Liver (tissue), 8 donors: ENCODE measurements at regions not wholly inside any gene's neighbourhood (a gene's known extent, or its start where the extent isn't known, plus 50 kb on each side); places are given as distances from the start of the nearest gene placed in this dataset.

Experiments used
- DNase-seq: peaks from one replicate; pipeline ENCODE4 v3.0.0-alpha.2; 2017; ENCODE audit warnings: low spot score
- H3K27ac ChIP-seq, 2 donors: one replicate each; pipeline ENCODE4 v1.7.0; 2013; ENCODE audit warnings: inconsistent platforms in 2 of 2, low read length in 2 of 2, control low read depth in 1 of 2, low read depth in 1 of 2, mild to moderate bottlenecking in 1 of 2
- H3K27me3 ChIP-seq, 4 donors: one replicate each; pipeline versions ENCODE4 v1.6.1 to v1.7.0; 2013; ENCODE audit warnings: low read length in 3 of 4, inconsistent platforms in 1 of 4, mild to moderate bottlenecking in 1 of 4, moderate library complexity in 1 of 4; ENCODE audit not compliant: control insufficient read depth in 4 of 4, insufficient read depth in 4 of 4
- H3K36me3 ChIP-seq, 4 donors: one replicate each; pipeline versions ENCODE4 v1.6.1 to v1.7.0; 2013; ENCODE audit warnings: low read length in 3 of 4, mild to moderate bottlenecking in 3 of 4, low read depth in 1 of 4, moderate library complexity in 1 of 4; ENCODE audit not compliant: control insufficient read depth in 4 of 4, insufficient read depth in 3 of 4
- H3K4me1 ChIP-seq, 4 donors: one replicate each; pipeline versions ENCODE4 v1.6.1 to v1.7.0; 2013; ENCODE audit warnings: low read length in 3 of 4, mild to moderate bottlenecking in 3 of 4, moderate library complexity in 1 of 4; ENCODE audit not compliant: control insufficient read depth in 4 of 4, insufficient read depth in 4 of 4
- H3K4me3 ChIP-seq, 3 donors: one replicate each; pipeline versions ENCODE4 v1.6.1 to v1.7.0; 2013; ENCODE audit warnings: low read length in 3 of 3, control low read depth in 1 of 3, low read depth in 1 of 3, mild to moderate bottlenecking in 1 of 3
- H3K9ac ChIP-seq, 2 donors: one replicate each; pipeline ENCODE4 v1.7.0; 2013; ENCODE audit warnings: low read length in 2 of 2, mild to moderate bottlenecking in 2 of 2, moderate library complexity in 2 of 2, control low read depth in 1 of 2, low read depth in 1 of 2
- H3K9me3 ChIP-seq, 4 donors: one replicate each; pipeline versions ENCODE4 v1.6.1 to v1.7.0; 2013; ENCODE audit warnings: low read length in 3 of 4; ENCODE audit not compliant: control insufficient read depth in 4 of 4
- EGR1 ChIP-seq, 2 donors: IDR thresholded peaks; 2 replicates each; pipeline ENCODE4 v1.6.1; 2016 to 2018; ENCODE audit warnings: antibody characterized with exemption in 2 of 2, low read depth in 2 of 2
- FOXA1 ChIP-seq: IDR thresholded peaks from 2 replicates; pipeline ENCODE4 v1.6.1; 2016; ENCODE audit warnings: antibody characterized with exemption
- FOXA2 ChIP-seq: IDR thresholded peaks from 2 replicates; pipeline ENCODE4 v1.6.1; 2016; ENCODE audit warnings: antibody characterized with exemption
- GABPA ChIP-seq, 2 donors: IDR thresholded peaks in 1 of 2; conservative IDR thresholded peaks in 1 of 2; 2 replicates each; pipeline ENCODE4 v1.6.1; 2016; ENCODE audit warnings: antibody characterized with exemption in 2 of 2, mild to moderate bottlenecking in 1 of 2, moderate library complexity in 1 of 2
- HNF4A ChIP-seq, 2 donors: conservative IDR thresholded peaks; 2 replicates each; pipeline ENCODE4 v1.6.1; 2016; ENCODE audit warnings: antibody characterized with exemption in 2 of 2, mild to moderate bottlenecking in 2 of 2
- JUND ChIP-seq, 2 donors: IDR thresholded peaks; 2 replicates each; pipeline ENCODE4 v1.6.1; 2016; ENCODE audit warnings: antibody characterized with exemption in 2 of 2
- RAD21 ChIP-seq, 2 donors: IDR thresholded peaks; 2 replicates each; pipeline ENCODE4 v1.6.1; 2016; ENCODE audit warnings: antibody characterized with exemption in 2 of 2, mild to moderate bottlenecking in 2 of 2
- RXRA ChIP-seq, 2 donors: IDR thresholded peaks; 2 replicates each; pipeline ENCODE4 v1.6.1; 2017 to 2018; ENCODE audit warnings: antibody characterized with exemption in 2 of 2, mild to moderate bottlenecking in 1 of 2
- SP1 ChIP-seq: IDR thresholded peaks from 2 replicates; pipeline ENCODE4 v1.6.1; 2018; ENCODE audit warnings: antibody characterized with exemption, mild to moderate bottlenecking
- TAF1 ChIP-seq: conservative IDR thresholded peaks from 2 replicates; pipeline ENCODE4 v1.6.1; 2016; ENCODE audit warnings: antibody characterized with exemption, mild to moderate bottlenecking
- YY1 ChIP-seq: IDR thresholded peaks from 2 replicates; pipeline ENCODE4 v1.6.1; 2016; ENCODE audit warnings: antibody characterized with exemption, mild to moderate bottlenecking
- WGBS: extraction: QIAGEN DNeasy Blood & Tissue Kit; methylation state at CpG from one replicate; pipeline ENCODE4 v1.1.7; 2013; 5-methylcytosine and 5-hydroxymethylcytosine counted together
- TF ChIP-seq, protein P1 (sequence below): IDR thresholded peaks from 2 replicates; pipeline ENCODE4 v1.6.1; 2016; ENCODE audit warnings: antibody characterized with exemption
- TF ChIP-seq, protein P2 (sequence below): fragments of 150-350 bp; IDR thresholded peaks from 2 replicates; pipeline ENCODE4 v1.5.1; 2017; ENCODE audit warnings: improper control_type of control experiment, low read depth, low read length; ENCODE audit not compliant: missing input control
- TF ChIP-seq, protein P3 (sequence below): IDR thresholded peaks from 2 replicates; pipeline ENCODE4 v1.6.1; 2016; ENCODE audit warnings: antibody characterized with exemption
- TF ChIP-seq, protein P4 (sequence below): IDR thresholded peaks from 2 replicates; pipeline ENCODE4 v1.6.1; 2016; ENCODE audit warnings: antibody characterized with exemption
- donor health status: healthy.
- donor health status: healthy.
- donor health status: healthy.
- donor health status: healthy.
- donor health status: healthy.

DNA sequence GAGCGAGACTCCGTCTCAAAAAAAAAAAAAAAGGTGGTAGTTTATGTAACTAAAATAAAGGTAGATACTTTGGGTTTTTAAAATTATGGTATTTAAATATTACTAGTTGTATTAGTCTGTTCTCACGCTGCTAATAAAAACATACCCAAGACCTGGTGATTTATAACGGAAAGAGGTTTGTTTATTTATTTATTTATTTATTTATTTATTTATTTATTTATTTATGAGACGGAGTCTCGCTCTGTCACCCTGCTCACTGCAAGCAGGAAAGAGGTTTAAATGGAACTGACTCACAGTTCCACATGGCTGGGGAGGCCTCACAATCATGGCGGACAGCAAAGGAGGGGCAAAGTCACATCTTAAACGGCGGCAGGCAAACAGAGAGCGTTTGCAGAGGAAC lies 196.0 kb downstream of the CALCRL start (continued):
- TF ChIP-seq, protein P1, sequence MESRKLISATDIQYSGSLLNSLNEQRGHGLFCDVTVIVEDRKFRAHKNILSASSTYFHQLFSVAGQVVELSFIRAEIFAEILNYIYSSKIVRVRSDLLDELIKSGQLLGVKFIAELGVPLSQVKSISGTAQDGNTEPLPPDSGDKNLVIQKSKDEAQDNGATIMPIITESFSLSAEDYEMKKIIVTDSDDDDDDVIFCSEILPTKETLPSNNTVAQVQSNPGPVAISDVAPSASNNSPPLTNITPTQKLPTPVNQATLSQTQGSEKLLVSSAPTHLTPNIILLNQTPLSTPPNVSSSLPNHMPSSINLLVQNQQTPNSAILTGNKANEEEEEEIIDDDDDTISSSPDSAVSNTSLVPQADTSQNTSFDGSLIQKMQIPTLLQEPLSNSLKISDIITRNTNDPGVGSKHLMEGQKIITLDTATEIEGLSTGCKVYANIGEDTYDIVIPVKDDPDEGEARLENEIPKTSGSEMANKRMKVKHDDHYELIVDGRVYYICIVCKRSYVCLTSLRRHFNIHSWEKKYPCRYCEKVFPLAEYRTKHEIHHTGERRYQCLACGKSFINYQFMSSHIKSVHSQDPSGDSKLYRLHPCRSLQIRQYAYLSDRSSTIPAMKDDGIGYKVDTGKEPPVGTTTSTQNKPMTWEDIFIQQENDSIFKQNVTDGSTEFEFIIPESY, result no peak
- TF ChIP-seq RAD21 (IDR thresholded peaks at IDR 0.05) (no peak), FOXA1 (no peak)

DNA sequence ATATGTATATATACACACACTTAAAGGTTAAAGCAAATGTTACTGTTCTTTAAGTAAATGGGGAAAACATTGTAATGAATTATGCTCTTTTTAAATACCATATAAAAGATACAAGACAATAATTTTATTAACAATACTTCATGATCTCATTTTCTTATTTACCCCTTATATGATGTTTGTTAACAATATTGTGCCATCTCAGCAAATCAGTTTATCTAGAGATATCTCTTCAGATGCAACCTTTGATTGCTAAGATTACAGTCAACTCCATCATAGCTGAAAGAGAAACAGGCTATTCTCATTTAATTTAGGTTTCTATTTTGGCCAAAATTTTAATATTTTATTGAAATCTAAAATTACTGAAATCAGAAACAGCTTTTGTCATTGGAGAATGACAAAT lies 197.9 kb downstream of the CALCRL start:
- Histone ChIP-seq H3K9ac (no peak overlapping the region), H3K27me3 (no peaks in the 10 kb centered on the region), H3K4me1 (no peaks in the 10 kb centered on the region), H3K4me3 (no peak overlapping the region), H3K9me3 (no peaks in the 10 kb centered on the region), H3K36me3 (no peaks in the 10 kb centered on the region), H3K27ac (no peak overlapping the region)
- DNase-seq, result no peak
- TF ChIP-seq, protein P2, sequence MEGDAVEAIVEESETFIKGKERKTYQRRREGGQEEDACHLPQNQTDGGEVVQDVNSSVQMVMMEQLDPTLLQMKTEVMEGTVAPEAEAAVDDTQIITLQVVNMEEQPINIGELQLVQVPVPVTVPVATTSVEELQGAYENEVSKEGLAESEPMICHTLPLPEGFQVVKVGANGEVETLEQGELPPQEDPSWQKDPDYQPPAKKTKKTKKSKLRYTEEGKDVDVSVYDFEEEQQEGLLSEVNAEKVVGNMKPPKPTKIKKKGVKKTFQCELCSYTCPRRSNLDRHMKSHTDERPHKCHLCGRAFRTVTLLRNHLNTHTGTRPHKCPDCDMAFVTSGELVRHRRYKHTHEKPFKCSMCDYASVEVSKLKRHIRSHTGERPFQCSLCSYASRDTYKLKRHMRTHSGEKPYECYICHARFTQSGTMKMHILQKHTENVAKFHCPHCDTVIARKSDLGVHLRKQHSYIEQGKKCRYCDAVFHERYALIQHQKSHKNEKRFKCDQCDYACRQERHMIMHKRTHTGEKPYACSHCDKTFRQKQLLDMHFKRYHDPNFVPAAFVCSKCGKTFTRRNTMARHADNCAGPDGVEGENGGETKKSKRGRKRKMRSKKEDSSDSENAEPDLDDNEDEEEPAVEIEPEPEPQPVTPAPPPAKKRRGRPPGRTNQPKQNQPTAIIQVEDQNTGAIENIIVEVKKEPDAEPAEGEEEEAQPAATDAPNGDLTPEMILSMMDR, result no peak
- TF ChIP-seq GABPA (IDR thresholded peaks at IDR 0.05 in 1 of 2, conservative IDR thresholded peaks at IDR 0.05 in 1 of 2) (no peak), FOXA1 (no peak), RXRA (IDR thresholded peaks at IDR 0.05) (no peak), EGR1 (IDR thresholded peaks at IDR 0.05; ENCODE audit: low read depth in 2 of 2) (no peak), SP1 (no peak), HNF4A (conservative IDR thresholded peaks at IDR 0.05) (no peak), YY1 (no peak), RAD21 (IDR thresholded peaks at IDR 0.05) (no peak), TAF1 (no peak), FOXA2 (no peak), JUND (IDR thresholded peaks at IDR 0.05) (no peak)
- TF ChIP-seq, protein P3, sequence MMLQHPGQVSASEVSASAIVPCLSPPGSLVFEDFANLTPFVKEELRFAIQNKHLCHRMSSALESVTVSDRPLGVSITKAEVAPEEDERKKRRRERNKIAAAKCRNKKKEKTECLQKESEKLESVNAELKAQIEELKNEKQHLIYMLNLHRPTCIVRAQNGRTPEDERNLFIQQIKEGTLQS, result no peak
- TF ChIP-seq, protein P4, sequence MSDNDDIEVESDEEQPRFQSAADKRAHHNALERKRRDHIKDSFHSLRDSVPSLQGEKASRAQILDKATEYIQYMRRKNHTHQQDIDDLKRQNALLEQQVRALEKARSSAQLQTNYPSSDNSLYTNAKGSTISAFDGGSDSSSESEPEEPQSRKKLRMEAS, result no peak
- TF ChIP-seq, protein P1, result no peak

DNA sequence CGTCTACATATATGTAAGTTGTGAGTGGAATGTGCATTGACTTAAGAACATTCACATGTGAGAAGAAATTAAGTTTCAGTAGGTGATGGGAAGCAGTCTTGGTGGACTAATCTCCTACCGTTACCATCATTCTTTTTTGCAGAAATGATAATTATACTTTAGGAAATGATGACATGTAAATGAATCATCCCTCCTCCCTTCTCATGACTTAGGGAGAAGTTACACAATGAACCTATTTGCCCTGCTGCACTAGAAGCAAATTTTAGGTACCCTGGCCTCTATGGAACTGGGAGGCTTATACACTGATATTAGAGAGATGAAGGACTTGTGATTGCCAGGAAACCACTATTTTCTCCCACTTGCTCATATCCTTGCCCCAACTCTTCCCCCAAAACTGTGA lies 214.2 kb downstream of the CALCRL start:
- WGBS, result 91% methylated on average over 2 of the region's 2 CpGs
- TF ChIP-seq, protein P1, result no peak
- TF ChIP-seq SP1, result no peak
- no peak for TF ChIP-seq EGR1 (IDR thresholded peaks at IDR 0.05; ENCODE audit: low read depth in 2 of 2)
- H3K4me3 ChIP-seq, result no peak overlapping the region
- H3K4me1 ChIP-seq, result no peaks in the 10 kb centered on the region
- DNase-seq, result no peak
- no peak overlapping the region for H3K9ac ChIP-seq
- H3K9me3 ChIP-seq, result no peaks in the 10 kb centered on the region
- H3K36me3 ChIP-seq, result no peaks in the 10 kb centered on the region
- H3K27me3 ChIP-seq, result no peaks in the 10 kb centered on the region
- H3K27ac ChIP-seq, result no peak overlapping the region
